ENCODE measurements at regions not wholly inside any gene's neighbourhood (a gene's known extent, or its start where the extent isn't known, plus 50 kb on each side); places are given as distances from the start of the nearest gene placed in this dataset.

GRCh38 chr9:89773170-89773569 is 168.4 kb downstream of the GADD45G start:
- no peak for DNase-seq

DNA sequence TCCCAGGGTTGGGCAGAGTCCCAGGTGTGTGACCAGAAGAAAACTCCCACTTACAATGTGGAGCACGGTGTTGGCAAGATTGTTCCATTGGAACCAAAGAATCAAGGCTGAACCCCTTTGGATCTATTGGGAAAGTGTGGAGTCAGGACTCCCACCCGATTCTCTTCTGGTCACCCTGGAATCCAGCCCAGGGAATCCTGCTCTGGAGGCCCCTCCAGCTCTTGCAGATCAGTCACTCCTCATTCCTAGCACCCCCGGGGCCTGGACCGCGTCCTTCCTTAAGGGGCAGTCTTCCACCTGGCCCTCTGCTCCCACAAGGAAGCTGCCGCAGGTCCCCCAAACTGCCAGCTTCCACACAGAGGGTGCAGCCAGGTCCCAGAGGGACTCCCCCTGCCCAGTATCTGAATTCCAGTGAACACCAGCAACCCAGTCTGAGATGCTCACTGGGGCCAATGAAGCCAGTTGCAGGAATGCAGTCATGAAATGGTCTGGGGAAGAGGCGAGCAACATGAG is 170.1 kb downstream of the GADD45G start:
- DNase-seq, result no peak

DNA sequence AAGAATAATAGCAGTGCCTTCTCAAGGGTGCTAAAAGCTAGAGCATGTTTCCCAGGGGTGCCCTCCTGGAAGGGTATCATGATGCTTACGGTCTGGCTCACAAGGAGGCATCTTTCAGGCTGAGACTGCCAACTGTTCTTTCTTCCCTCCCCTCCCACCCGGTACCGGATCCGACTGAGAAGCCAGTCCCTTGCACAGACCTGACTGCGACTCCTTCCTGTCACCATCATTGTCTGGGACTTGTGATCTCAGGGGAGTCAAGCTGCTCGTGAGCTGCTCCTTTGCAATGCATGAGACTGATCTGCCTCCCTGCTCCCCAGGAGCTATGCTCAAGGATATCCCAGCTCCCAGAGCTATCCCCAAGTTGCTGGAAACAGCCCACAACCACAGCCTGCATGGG is 170.8 kb downstream of the GADD45G start:
- no peak for DNase-seq

DNA sequence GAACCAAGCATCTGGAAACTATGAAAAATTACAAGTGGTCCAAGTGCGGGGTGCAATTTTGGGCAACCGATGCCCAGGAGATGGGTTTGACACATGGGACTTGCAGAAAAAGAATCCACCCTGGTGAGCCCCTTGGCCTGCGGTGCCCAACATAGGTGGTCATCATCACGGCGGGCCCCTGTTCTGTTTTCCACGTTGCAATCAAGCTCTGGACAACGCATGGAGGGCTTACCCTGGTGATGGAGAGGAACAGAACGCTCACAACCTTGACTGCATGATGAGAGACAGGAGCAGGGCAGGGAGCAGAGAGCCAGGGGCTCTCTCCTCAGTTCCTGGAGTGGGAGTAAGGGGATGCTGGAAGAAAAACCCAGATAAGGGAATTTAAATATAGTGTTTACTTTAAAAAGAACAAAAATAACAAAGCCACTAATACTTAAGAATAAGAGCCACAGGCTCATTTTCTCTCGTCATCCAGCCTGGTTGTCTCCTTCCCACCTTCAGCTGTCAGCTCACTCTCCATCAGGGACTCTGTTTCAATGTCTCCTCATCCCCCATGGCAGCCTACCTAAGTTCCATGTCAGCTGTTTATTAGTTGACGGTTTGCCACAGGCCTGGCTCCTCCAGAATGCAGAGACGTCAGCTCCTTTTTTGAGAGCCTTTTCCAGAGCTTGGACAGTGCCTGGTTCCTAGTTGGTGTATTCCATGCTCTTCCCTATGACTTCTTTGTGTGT is 172.1 kb downstream of the GADD45G start:
- DNase-seq, result no peak

DNA sequence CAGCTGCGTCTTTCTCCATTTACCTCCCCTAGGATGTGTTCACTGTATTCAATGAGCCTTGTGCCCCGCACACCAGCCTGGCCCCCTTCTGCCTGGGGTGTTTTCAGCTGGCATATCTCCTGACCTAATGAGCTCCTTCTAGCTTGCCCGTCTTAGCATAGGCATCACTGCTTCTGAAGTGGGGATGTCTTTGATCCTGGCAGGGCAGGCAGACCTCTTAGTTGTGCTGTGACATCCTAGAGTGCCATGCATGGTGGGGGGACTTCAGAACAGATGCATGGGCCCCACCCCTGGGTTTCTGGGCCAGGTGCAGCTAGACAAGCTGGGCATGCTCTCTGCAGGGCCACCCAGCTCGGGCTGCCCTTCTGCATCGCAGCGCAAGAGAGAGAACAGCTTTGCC is 172.7 kb downstream of the GADD45G start:
- no peak for DNase-seq

DNA sequence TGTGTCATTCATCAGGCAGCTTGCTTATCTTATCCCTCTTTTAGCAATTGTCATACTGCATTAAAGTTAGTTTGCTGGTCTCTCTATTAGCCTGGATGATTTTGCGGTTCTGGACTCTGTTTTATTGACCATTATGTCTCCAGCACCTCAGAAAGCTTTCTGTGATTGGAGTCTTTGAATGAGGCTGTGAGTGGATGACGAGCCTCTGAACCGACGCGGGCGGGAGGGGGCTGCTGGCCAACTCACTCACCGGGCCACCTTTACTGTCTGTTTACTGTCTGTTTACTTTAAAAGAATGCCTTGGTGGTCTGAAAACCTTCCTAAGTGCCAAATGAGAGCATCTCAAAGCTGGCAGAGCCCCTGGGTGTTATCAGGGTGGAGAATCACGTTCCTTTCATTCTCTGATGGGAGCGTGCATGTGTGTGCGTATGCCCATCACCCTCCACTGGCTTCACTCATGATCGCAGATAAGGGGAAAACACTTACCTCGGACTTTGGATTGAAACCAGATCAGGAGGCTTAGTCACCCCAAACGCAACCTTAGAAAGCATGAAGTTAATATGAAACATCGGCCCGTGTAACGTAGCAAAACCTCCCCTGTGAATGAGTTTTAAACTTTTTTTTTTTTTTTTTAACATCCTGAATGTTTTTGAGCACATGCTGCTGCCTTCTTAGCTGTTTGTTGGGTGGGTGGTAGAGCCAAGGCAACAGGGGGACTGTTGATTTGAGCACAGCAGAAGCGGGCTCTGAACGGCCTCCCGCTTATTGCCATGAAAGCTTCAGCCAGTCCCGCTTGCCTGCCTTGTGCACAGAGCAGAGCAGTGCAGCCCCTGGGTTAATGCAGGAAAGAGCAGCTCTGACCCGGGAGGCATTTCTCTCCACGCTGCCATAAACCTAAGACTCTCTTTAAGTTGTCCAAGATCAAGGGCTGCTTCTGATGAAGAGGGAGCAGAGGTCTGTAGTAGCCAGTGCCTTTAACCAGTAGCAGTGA is 173.6 kb downstream of the GADD45G start:
- DNase-seq, result no peak

- DNase-seq, result no peak
Observed at GRCh38 chr9:89779405-89780203, 174.8 kb downstream of the GADD45G start.

DNA sequence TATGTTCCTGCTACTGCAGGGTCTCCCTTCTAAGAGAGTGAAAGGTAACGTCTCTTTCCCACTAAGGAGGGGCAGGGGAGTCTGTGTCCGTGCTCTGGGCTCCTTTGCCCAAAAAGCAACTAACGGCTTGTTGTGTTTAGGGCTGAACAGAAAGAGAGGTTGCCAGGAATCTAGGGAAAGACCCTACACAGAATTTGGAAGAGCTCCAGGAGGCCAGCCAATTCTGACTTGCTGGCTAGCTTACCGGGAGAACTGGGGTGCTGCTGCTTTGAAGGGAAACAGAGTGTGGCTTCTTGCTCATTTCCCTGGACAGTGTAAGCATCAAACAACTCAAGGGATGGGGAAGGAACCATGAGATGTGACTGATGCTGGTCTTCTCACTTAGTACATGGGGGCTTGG is 176.1 kb downstream of the GADD45G start:
- no peak for DNase-seq

GRCh38 chr9:89781838-89782540 is 177.2 kb downstream of the GADD45G start:
- no peak for DNase-seq

GRCh38 chr9:89786655-89787054 is 181.8 kb downstream of the GADD45G start:
- no peak for DNase-seq

- DNase-seq, result no peak
Observed at GRCh38 chr9:89787595-89787994, 182.8 kb downstream of the GADD45G start.

GRCh38 chr9:89788434-89788833 is 183.6 kb downstream of the GADD45G start:
- no peak for DNase-seq

- DNase-seq, result no peak
Observed at GRCh38 chr9:89789922-89790510, 185.2 kb downstream of the GADD45G start.

DNA sequence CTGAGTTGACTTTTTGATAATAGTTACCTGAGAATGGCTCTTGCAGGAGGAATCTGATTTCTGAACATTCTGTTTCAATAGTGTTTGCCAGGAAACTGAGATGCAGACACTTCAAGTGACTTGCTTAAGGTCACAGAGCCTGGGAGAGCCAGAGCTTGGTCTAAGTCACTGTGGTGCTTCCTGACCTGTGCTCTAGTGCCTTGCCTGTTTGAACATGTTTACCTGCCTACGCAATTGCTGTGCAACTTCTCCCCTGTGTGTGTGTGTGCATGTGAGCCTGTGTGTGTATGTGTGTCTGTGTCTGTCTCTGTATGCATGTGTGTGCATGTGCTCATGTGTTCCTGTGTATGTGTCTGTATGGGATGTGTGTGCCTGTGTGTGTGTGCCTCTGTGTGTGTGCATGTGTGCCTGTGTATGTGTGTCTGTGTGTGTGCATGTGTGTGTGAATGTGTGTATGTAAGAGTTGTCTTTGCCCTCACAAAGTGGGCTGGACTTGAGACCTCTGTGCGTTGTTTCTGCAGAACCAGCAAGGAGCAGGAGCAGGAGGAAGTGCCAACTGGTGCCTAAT is 185.8 kb downstream of the GADD45G start:
- DNase-seq, result no peak

GRCh38 chr9:89791754-89792153 is 186.9 kb downstream of the GADD45G start:
- DNase-seq, result no peak

DNA sequence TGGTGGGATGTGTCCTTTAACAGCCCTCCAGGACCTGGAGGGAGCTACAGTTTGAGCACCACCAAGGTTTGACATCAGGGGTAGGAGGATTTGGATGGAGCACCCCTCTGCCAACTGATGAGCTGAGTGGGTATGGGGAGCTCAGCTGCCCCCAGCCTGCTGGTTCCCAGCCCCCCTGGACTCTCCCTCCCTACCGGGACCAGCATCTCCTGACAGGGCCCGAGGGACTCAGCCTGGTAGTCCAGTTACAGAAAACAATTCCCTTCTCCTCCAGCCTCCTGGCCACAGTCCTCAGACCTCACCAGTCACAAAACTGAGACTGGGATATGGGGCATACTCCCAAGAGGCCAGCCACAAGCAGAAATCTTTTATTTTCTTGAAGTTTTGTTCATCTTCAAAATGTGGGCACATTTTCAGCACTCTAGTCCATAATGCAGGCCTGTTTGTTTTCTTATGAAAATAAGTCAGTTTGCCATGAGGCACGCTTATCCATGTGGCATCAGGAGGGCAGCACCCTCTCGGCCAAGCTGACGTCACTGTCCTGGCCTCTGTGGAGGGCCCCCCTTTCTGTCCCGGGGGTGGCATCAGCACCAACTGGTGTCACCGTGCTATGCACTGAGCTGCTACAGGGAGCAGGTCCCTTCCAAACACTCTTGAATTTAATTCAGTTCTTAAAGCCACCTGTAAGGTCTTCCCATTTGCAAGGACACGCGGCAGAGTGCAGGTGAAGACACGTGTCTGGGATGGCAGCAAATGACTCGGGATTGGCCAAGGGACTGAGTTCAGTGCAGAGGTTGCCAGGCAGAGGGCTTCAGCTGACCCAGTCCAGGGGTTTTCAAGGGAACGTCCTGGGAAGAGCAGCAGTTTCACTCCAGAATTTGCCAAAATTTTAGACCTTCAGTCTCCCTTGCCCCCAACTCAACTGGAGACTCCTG is 187.6 kb downstream of the GADD45G start:
- no peak for DNase-seq

GRCh38 chr9:89793124-89793495 is 188.3 kb downstream of the GADD45G start:
- no peak for DNase-seq

DNA sequence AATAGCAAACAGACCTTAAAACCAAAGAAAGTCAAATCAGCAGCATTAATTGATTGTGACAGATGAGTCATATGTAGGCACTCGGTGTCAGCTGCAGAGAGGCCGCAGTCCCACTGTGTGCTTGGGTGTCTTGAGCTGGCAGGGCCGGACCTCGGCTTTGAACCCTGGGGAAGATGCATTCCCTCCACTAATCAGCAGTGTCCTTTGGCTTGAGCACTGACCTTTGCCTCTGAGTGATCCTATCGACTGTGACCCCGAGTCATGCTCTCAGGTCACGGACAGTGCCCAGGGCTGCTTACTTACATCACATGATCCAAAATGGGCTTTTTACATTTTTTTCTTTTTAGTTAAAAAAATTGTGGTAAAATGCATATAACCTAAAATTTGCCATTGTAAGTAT is 188.7 kb downstream of the GADD45G start:
- no peak for DNase-seq

- DNase-seq, result no peak
Observed at GRCh38 chr9:89794918-89795317, 190.1 kb downstream of the GADD45G start.

- no peak for DNase-seq
Observed at GRCh38 chr9:89795538-89796195, 190.9 kb downstream of the GADD45G start.

Data from effector CD4-positive, alpha-beta T cell (primary cell).